Left kidney (tissue), 1 donor: ENCODE measurements at regions not wholly inside any gene's neighbourhood (a gene's known extent, or its start where the extent isn't known, plus 50 kb on each side); places are given as distances from the start of the nearest gene placed in this dataset.

Source experiments
- DNase-seq: peaks from one replicate; pipeline ENCODE4 v3.0.0-alpha.2; 2013

GRCh38 chr15:99508852-99509251 is 56.9 kb upstream of the MEF2A start:
- no peak for DNase-seq

- no peak for DNase-seq
Measured at GRCh38 chr15:99509686-99510461, 55.9 kb upstream of the MEF2A start.

GRCh38 chr15:99511531-99511865 is 54.3 kb upstream of the MEF2A start:
- no peak for DNase-seq

GRCh38 chr15:99511866-99512661 is 53.7 kb upstream of the MEF2A start:
- DNase-seq, result no peak

GRCh38 chr15:99514306-99514705 is 51.5 kb upstream of the MEF2A start:
- DNase-seq, result no peak
